ENCODE measurements at regions not wholly inside any gene's neighbourhood (a gene's known extent, or its start where the extent isn't known, plus 50 kb on each side); places are given as distances from the start of the nearest gene placed in this dataset.

GRCh38 chrX:34886011-34886410 lies 56.6 kb upstream of the FAM47B start:
- DNase-seq = no peak
- Histone ChIP-seq H3K9me3 (replicated peaks) (no peaks in the 10 kb centered on the region), H3K27me3 (no peaks in the 10 kb centered on the region), H3K36me3 (no peaks in the 10 kb centered on the region), H3K27ac (peak overlapping the region; percentile 98), H3K4me3 (no peak overlapping the region), H3K4me1 (peaks cover 31% of the 10 kb centered on the region)

- Histone ChIP-seq H3K27me3 (no peaks in the 10 kb centered on the region), H3K4me1 (no peaks in the 10 kb centered on the region)
- DNase-seq = no peak
These were observed 51.2 kb upstream of the FAM47B start for GRCh38 chrX:34891391-34891790.

More at GRCh38 chrX:34891391-34891790, 51.2 kb upstream of the FAM47B start:
- no peaks in the 10 kb centered on the region for H3K36me3 ChIP-seq
- no peak overlapping the region for H3K27ac ChIP-seq
- no peaks in the 10 kb centered on the region for H3K9me3 ChIP-seq (replicated peaks)
- no peak overlapping the region for H3K4me3 ChIP-seq

All from SJCRH30 (cell line).